Testis (tissue), 2 donors: ENCODE measurements at regions not wholly inside any gene's neighbourhood (a gene's known extent, or its start where the extent isn't known, plus 50 kb on each side); places are given as distances from the start of the nearest gene placed in this dataset.

Source experiments
- CTCF ChIP-seq, 3 experiments: fragments of 450-650 bp in 2 of 3; fragments of 200-600 bp in 1 of 3; sonication (generic) in 1 of 3; IDR thresholded peaks; one replicate each; pipeline ENCODE4 v1.5.1; 2016 to 2019; ENCODE audit warnings: antibody characterized with exemption in 3 of 3, mild to moderate bottlenecking in 2 of 3, moderate library complexity in 1 of 3
- POLR2A ChIP-seq: fragments of 450-650 bp; IDR thresholded peaks from one replicate; pipeline ENCODE4 v1.6.1; 2017; ENCODE audit warnings: antibody characterized with exemption, mild to moderate bottlenecking, moderate library complexity

GRCh38 chr6:15735567-15736265 is 72.9 kb upstream of the DTNBP1 start:
- TF ChIP-seq CTCF (IDR thresholded peaks at IDR 0.05) (no peak), POLR2A (no peak)
